AG04449 (cell line): ENCODE measurements at regions not wholly inside any gene's neighbourhood (a gene's known extent, or its start where the extent isn't known, plus 50 kb on each side); places are given as distances from the start of the nearest gene placed in this dataset.

ENCODE experiments used
- CTCF ChIA-PET: fragments of 350-600 bp; formaldehyde crosslinking; extraction: SDS; loops from one replicate; lab custom pipeline; 2021; ENCODE audit warnings: antibody characterized with exemption; lab: Yijun Ruan, JAX
- POLR2A ChIA-PET: fragments of 400-600, 350-600 bp; formaldehyde crosslinking; extraction: SDS; loops from one replicate; lab custom pipeline; 2020; ENCODE audit warnings: antibody characterized with exemption, inconsistent platforms; lab: Yijun Ruan, JAX
- DNase-seq: peaks from one replicate; pipeline ENCODE4 v3.0.0-alpha.2; 2010; ENCODE audit warnings: low read depth, low spot score
- H3K4me3 ChIP-seq: 2 replicates; pipeline ENCODE4 v1.5.1; 2011; ENCODE audit warnings: low read depth, mild to moderate bottlenecking, control low read depth, low read length
- TF ChIP-seq, protein P1 (sequence below): IDR thresholded peaks from one replicate; pipeline ENCODE4 v1.5.1; 2011; ENCODE audit warnings: mild to moderate bottlenecking, moderate library complexity, low read length, control low read depth, inconsistent platforms; ENCODE audit not compliant: insufficient read depth; ENCODE audit errors: missing control alignments

DNA sequence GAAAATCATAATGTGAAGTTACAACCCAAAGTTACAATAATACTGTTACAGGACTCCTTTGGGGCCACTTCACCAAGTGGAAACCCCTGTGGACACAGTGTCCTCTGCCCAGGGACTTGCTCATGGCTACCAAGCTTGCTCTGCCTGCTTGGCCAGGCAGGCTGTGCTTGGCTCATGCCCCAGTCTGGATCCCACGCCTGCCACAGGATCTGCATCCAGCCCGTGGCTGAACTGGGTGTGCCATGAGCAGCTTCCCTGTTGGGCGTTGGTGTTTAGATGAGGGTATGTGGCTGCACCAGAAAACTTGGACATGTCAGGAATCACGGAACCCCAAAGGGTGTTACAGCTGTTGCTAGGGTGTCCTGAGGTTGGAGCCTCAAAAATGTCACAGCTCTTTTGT lies 820.9 kb downstream of the SLC6A15 start:
- no peak for DNase-seq
- CTCF ChIA-PET, result interaction anchor here (1.0 kb wide), 1 partner anchor 19 kb away, joined by 4 read pairs; no protein-coding TSS in a partner anchor
- H3K4me3 ChIP-seq, result no peak overlapping the region
- POLR2A ChIA-PET, result no interaction called here
- TF ChIP-seq, protein P1, sequence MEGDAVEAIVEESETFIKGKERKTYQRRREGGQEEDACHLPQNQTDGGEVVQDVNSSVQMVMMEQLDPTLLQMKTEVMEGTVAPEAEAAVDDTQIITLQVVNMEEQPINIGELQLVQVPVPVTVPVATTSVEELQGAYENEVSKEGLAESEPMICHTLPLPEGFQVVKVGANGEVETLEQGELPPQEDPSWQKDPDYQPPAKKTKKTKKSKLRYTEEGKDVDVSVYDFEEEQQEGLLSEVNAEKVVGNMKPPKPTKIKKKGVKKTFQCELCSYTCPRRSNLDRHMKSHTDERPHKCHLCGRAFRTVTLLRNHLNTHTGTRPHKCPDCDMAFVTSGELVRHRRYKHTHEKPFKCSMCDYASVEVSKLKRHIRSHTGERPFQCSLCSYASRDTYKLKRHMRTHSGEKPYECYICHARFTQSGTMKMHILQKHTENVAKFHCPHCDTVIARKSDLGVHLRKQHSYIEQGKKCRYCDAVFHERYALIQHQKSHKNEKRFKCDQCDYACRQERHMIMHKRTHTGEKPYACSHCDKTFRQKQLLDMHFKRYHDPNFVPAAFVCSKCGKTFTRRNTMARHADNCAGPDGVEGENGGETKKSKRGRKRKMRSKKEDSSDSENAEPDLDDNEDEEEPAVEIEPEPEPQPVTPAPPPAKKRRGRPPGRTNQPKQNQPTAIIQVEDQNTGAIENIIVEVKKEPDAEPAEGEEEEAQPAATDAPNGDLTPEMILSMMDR, result no peak

DNA sequence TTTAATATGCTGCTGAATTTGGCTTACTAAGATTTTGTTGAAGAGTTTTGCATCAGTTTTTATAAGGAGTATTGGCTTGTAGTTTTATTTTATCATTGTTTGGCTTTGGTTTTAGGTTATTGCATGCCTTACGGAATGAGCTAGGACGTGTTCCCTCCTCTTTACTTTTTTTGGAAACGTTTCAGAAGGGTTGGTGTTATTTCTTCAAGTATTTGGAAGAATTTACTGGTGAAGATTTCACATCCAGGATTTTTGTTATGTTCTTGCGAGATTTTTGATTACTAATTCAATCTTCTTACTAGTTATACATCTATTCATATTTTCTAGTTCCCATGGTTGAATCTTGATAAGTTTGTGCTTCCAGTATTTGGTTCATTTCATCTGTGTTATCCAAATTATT lies 823.2 kb downstream of the SLC6A15 start:
- POLR2A ChIA-PET, result no interaction called here
- H3K4me3 ChIP-seq, result no peak overlapping the region
- CTCF ChIA-PET, result no interaction called here
- TF ChIP-seq, protein P1, result no peak
- DNase-seq, result no peak

DNA sequence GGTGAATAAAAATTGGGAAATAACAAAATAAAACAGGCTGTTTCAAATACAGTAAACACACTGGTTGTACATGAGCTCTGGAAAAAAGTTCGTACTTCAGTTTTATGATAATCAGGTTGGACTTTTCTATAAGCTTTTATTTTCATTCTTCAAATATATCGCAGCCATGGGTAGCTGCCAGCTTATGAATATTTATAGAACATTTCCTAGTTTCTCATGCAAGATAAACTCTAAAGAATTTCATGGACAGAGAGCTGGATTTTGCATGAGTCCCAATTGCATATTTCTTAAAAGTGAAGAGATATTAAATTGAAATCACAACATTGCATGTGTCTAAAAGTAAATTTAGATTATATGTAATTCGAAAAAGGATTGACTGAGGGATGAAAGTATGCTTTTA lies 827.6 kb downstream of the SLC6A15 start:
- TF ChIP-seq, protein P1, result no peak
- CTCF ChIA-PET, result no interaction called here
- H3K4me3 ChIP-seq, result no peak overlapping the region
- POLR2A ChIA-PET, result no interaction called here
- DNase-seq, result no peak

DNA sequence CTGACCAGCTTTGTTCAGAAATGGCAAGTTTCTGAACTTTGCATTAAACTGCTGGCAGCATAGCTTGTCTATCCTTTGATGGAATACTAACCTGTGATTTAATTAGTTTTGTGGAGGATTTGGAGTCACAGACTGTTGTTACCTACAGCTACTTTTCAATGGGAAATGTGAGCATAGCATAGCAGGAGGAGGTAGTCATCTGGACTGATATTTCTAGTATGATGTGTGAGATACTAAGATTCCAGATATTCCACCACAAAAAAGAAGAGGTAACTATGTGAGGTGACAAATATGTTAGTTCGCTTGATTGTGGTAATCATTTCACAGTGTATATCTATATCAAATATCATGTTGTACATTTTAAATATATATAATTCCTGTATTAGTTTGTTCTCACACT lies 833.0 kb downstream of the SLC6A15 start:
- TF ChIP-seq, protein P1, result no peak
- H3K4me3 ChIP-seq, result no peak overlapping the region
- CTCF ChIA-PET, result no interaction called here
- no peak for DNase-seq
- POLR2A ChIA-PET, result no interaction called here

DNA sequence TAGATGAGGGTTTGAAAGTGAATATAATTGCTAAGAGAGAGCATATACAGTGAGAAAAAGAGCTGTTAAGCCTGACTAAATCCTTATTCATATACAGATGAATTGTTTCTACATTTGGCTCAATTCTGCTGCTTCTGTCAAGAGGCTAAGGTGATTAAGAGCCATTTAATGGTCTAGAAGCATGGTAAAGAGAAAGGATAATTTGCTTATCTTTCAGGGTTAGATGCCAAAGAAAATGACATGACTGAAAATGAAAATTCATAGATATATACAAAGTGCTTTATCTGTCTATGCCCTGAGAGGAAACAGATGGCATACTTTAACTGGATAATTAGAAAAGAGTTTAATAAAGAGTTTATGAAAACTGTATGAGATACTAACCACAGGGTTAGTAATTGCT lies 834.9 kb downstream of the SLC6A15 start:
- ChIA-PET CTCF (no interaction called here), POLR2A (no interaction called here)
- no peak overlapping the region for H3K4me3 ChIP-seq
- DNase-seq, result no peak
- TF ChIP-seq, protein P1, result no peak

DNA sequence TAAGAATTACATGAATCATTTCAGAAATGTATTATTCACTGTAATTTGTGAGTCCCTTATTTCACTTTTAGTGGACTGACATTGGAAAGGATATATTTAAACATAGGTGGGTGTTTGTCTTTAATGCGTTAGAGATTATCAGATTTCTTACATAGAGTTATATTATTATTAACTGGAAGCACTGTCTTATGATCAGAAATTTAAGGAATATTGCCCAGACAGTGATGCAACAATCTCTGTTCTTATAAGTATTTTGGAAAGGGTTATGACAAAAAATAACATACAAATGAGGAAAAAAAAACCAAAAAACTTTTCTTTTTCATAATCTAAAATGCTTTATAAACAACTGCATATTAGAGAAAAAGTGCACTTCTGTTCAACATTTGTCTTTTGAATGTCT lies 836.6 kb downstream of the SLC6A15 start:
- CTCF ChIA-PET, result no interaction called here
- no peak for DNase-seq
- TF ChIP-seq, protein P1, result no peak
- no peak overlapping the region for H3K4me3 ChIP-seq
- POLR2A ChIA-PET, result no interaction called here
